Body of pancreas (tissue), 4 donors: ENCODE measurements at regions not wholly inside any gene's neighbourhood (a gene's known extent, or its start where the extent isn't known, plus 50 kb on each side); places are given as distances from the start of the nearest gene placed in this dataset.

Experiments used
- ATAC-seq: fragments of 150-250 bp; one replicate; pipeline ENCODE4 v1.9.1; 2016
- DNase-seq, 4 donors: peaks; one replicate each; pipeline ENCODE4 v3.0.0-alpha.2; 2019
- H3K27ac ChIP-seq, 4 donors: fragments of 200-600 bp; sonication (generic); 1 replicate in 3 of 4; 2 replicates in 1 of 4; pipeline versions ENCODE4 v1.5.1 to v1.6.1; 2016 to 2019; ENCODE audit warnings: mild to moderate bottlenecking in 1 of 4, mixed read lengths in 1 of 4, moderate library complexity in 1 of 4
- H3K27me3 ChIP-seq, 2 donors: fragments of 200-600 bp; sonication (generic); one replicate each; pipeline ENCODE4 v1.6.0; 2016; ENCODE audit warnings: mild to moderate bottlenecking in 1 of 2
- H3K36me3 ChIP-seq, 2 donors: fragments of 200-600 bp; sonication (generic); replicated peaks in 1 of 2; 2 replicates each; pipeline ENCODE4 v1.5.1; 2016; ENCODE audit warnings: low read depth in 2 of 2; ENCODE audit not compliant: insufficient read depth in 1 of 2
- H3K4me1 ChIP-seq: fragments of 200-600 bp; sonication (generic); one replicate; pipeline ENCODE4 v1.6.0; 2016
- H3K4me3 ChIP-seq, 2 donors: fragments of 200-600 bp; sonication (generic); 1 replicate in 1 of 2; 2 replicates in 1 of 2; pipeline ENCODE4 v1.5.1; 2016 to 2019
- H3K9me3 ChIP-seq, 3 donors: fragments of 200-600 bp; sonication (generic); 1 replicate in 2 of 3; 2 replicates in 1 of 3; pipeline ENCODE4 v1.5.1; 2016
- POLR2A ChIP-seq, 3 donors: fragments of 450-650 bp; IDR thresholded peaks; one replicate each; pipeline ENCODE4 v1.6.1; 2016; ENCODE audit warnings: antibody characterized with exemption in 3 of 3, mild to moderate bottlenecking in 2 of 3
- WGBS, 2 donors: methylation state at CpG; one replicate each; pipeline ENCODE4 v1.1.5; 2017; 5-methylcytosine and 5-hydroxymethylcytosine counted together
- intact Hi-C: fragments of 100-400 bp; cut with DNase I; formaldehyde crosslinking; loops from one replicate; pipeline ENCODE4 v1.15.1; 2023
- TF ChIP-seq, protein P1 (sequence below), 7 experiments: fragments of 450-650 bp in 4 of 7; fragments of 200-600 bp in 3 of 7; sonication (generic) in 3 of 7; IDR thresholded peaks; one replicate each; pipeline ENCODE4 v1.5.1; 2016 to 2019; ENCODE audit warnings: antibody characterized with exemption in 7 of 7

DNA sequence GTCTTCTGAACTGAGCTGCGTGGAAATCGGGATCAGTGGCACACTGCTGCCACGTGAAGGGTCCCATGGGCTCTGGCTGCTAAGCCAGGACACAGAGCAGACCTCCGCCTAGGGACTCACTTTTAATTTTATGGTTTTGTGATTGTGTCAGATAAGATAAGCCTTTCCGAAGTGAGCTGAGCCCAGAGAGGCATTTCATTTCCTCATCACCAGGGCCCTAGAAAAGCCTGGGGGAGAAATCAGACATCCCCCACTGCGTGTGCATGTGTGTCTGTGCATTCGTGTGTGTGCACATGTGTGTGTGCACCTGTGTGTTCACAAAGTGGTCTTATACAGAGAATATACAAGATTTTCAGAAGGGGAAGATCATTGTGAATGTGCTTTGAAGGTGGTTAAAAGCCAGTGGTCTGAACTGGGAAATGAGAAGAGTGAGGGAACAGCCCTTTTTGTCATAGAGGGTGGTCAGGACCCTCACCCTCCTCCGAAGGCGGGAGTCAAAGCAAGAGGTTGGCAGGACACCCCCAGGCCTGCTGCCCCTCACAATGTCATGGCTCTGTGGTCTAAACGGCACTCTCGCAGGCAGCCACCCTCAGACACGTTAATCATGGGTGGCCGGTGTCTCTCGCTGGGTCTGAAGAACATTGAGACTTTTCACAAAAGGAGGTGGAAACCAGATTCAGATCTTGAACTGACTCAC lies 176.1 kb upstream of the PFKP start:
- H3K27me3 ChIP-seq, result no peaks in the 10 kb centered on the region
- H3K27ac ChIP-seq, result no peak overlapping the region
- ATAC-seq, result no peak
- H3K9me3 ChIP-seq, result no peaks in the 10 kb centered on the region
- TF ChIP-seq, protein P1, sequence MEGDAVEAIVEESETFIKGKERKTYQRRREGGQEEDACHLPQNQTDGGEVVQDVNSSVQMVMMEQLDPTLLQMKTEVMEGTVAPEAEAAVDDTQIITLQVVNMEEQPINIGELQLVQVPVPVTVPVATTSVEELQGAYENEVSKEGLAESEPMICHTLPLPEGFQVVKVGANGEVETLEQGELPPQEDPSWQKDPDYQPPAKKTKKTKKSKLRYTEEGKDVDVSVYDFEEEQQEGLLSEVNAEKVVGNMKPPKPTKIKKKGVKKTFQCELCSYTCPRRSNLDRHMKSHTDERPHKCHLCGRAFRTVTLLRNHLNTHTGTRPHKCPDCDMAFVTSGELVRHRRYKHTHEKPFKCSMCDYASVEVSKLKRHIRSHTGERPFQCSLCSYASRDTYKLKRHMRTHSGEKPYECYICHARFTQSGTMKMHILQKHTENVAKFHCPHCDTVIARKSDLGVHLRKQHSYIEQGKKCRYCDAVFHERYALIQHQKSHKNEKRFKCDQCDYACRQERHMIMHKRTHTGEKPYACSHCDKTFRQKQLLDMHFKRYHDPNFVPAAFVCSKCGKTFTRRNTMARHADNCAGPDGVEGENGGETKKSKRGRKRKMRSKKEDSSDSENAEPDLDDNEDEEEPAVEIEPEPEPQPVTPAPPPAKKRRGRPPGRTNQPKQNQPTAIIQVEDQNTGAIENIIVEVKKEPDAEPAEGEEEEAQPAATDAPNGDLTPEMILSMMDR (IDR thresholded peaks at IDR 0.05), result no peak
- no peak for TF ChIP-seq POLR2A (IDR thresholded peaks at IDR 0.05)
- no peaks in the 10 kb centered on the region for H3K36me3 ChIP-seq
- intact Hi-C loops, result no loop called here
- WGBS, 2 donors, result 46 to 58% methylated on average over 14 of the region's 14 CpGs
- no peak for DNase-seq
- no peaks in the 10 kb centered on the region for H3K4me1 ChIP-seq
- H3K4me3 ChIP-seq, result no peak overlapping the region

DNA sequence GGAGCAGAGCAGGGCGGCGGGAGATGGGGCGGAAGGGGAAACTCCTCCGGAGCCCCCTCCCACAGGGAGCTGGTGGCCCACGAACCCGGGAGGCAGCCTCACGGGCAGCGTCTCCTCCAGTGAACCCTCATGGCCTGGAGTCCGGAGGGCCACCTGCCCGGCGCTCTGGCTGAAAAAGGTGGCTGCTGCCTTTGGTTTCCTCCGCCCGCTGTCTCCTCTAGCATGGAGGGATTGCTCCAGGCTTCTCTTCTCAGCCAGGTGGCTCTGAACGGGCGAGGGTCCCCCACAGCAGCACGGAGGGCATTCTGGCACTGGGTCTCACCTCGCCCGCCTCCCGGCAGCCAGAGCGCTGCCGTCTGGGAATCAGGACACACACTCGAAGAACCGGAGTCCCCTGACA lies 177.3 kb upstream of the PFKP start:
- ATAC-seq (no peak), DNase-seq (no peak)
- Histone ChIP-seq H3K27ac (no peak overlapping the region), H3K27me3 (no peaks in the 10 kb centered on the region), H3K9me3 (no peaks in the 10 kb centered on the region), H3K4me1 (no peaks in the 10 kb centered on the region), H3K4me3 (no peak overlapping the region), H3K36me3 (no peaks in the 10 kb centered on the region)
- intact Hi-C loops, result no loop called here
- TF ChIP-seq, protein P1 (IDR thresholded peaks at IDR 0.05), result no peak
- TF ChIP-seq POLR2A (IDR thresholded peaks at IDR 0.05), result no peak
- 84 to 88% methylated on average over 5 to 22 of the region's 23 CpGs for WGBS, 2 donors

DNA sequence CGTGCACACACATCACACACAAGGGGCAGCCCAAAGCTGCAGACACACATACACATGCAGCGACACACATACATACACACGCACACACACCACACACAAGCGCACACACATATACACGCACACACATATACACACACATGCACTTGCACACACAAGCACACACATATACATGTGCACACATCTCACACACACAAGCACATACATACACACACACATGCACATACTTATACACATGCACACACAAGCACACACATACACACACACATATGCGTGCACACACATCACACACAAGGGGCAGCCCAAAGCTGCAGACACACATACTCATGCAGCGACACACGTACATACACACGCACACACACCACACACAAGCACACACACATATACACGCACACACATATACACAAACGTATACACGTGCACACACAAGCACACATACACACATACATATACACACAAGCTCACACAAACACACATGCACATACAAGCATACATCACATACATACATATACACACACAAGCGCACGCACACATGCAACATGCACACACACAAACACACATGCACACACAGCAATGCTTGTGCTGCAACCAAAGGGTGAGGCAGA lies 178.8 kb upstream of the PFKP start:
- Histone ChIP-seq H3K27ac (no peak overlapping the region), H3K27me3 (no peaks in the 10 kb centered on the region), H3K9me3 (no peaks in the 10 kb centered on the region), H3K36me3 (no peaks in the 10 kb centered on the region), H3K4me1 (no peaks in the 10 kb centered on the region), H3K4me3 (no peak overlapping the region)
- ATAC-seq, result no peak
- intact Hi-C loops, result no loop called here
- no peak for DNase-seq
- TF ChIP-seq, protein P1 (IDR thresholded peaks at IDR 0.05), result no peak
- TF ChIP-seq POLR2A (IDR thresholded peaks at IDR 0.05), result no peak
- 89 to 92% methylated on average over 14 of the region's 14 CpGs for WGBS, 2 donors

DNA sequence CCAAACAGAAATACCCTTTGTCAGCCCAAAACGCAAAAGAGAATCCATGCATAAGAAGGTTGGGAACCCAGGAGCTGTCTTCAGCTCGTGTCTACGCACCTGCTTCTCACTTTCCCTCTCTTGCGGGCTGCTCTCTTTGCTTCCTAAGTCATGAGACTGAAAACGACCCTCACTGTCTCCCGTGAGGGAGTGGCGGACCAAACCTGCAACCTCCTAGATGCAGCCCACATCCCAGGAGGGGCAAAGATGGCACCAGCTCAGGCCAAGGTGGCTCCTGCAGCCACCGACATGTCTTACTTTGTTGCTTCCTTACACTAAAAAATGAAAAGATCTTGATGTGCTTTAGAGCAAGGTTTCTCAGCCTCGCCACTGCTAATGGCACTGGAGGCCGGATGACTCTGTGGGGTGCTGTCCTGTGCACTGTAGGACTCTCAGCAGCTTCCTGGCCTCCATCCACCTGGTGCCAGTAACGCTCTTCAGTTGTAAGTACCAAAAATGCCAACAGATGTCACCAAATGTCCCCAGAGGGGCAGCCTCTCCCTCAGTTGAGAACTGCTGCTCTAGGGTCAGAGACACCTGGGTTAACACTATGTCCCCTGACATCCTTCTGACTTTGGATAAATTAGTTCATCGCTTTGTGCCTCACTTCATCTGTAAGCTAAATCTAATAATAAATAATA lies 179.8 kb upstream of the PFKP start:
- no peaks in the 10 kb centered on the region for H3K4me1 ChIP-seq
- DNase-seq, result no peak
- H3K9me3 ChIP-seq, result no peaks in the 10 kb centered on the region
- intact Hi-C loops, result no loop called here
- H3K36me3 ChIP-seq, result no peaks in the 10 kb centered on the region
- WGBS, 2 donors, result 78 to 86% methylated on average over 12 of the region's 12 CpGs
- no peak overlapping the region for H3K27ac ChIP-seq
- no peak overlapping the region for H3K4me3 ChIP-seq
- TF ChIP-seq, protein P1 (IDR thresholded peaks at IDR 0.05), result no peak
- no peak for TF ChIP-seq POLR2A (IDR thresholded peaks at IDR 0.05)
- no peaks in the 10 kb centered on the region for H3K27me3 ChIP-seq
- ATAC-seq, result no peak
